Subcutaneous abdominal adipose tissue (tissue), 5 donors: ENCODE measurements at regions not wholly inside any gene's neighbourhood (a gene's known extent, or its start where the extent isn't known, plus 50 kb on each side); places are given as distances from the start of the nearest gene placed in this dataset.

Source experiments
- H3K27ac ChIP-seq: one replicate; pipeline ENCODE4 v1.7.0; 2013; ENCODE audit warnings: low read depth, mild to moderate bottlenecking, inconsistent platforms, low read length, moderate library complexity
- H3K27me3 ChIP-seq, 5 donors: one replicate each; pipeline ENCODE4 v1.7.0; 2013; ENCODE audit warnings: low read length in 5 of 5, inconsistent platforms in 1 of 5; ENCODE audit not compliant: control insufficient read depth in 5 of 5, insufficient read depth in 4 of 5
- H3K36me3 ChIP-seq, 5 donors: one replicate each; pipeline ENCODE4 v1.7.0; 2013; ENCODE audit warnings: low read length in 5 of 5; ENCODE audit not compliant: control insufficient read depth in 5 of 5, insufficient read depth in 5 of 5
- H3K4me1 ChIP-seq, 5 donors: one replicate each; pipeline ENCODE4 v1.7.0; 2013; ENCODE audit warnings: low read length in 5 of 5, mild to moderate bottlenecking in 3 of 5, moderate library complexity in 1 of 5; ENCODE audit not compliant: control insufficient read depth in 5 of 5, insufficient read depth in 5 of 5
- H3K4me3 ChIP-seq, 5 donors: one replicate each; pipeline ENCODE4 v1.7.0; 2013; ENCODE audit warnings: low read length in 5 of 5, low read depth in 1 of 5
- H3K9ac ChIP-seq, 5 donors: one replicate each; pipeline ENCODE4 v1.7.0; 2013; ENCODE audit warnings: low read length in 5 of 5, mild to moderate bottlenecking in 4 of 5, moderate library complexity in 3 of 5
- H3K9me3 ChIP-seq, 5 donors: one replicate each; pipeline ENCODE4 v1.7.0; 2013; ENCODE audit warnings: low read length in 5 of 5; ENCODE audit not compliant: control insufficient read depth in 5 of 5
- donor health status: healthy.
- donor health status: healthy.
- donor health status: healthy.
- donor health status: healthy.
- donor health status: healthy.

DNA sequence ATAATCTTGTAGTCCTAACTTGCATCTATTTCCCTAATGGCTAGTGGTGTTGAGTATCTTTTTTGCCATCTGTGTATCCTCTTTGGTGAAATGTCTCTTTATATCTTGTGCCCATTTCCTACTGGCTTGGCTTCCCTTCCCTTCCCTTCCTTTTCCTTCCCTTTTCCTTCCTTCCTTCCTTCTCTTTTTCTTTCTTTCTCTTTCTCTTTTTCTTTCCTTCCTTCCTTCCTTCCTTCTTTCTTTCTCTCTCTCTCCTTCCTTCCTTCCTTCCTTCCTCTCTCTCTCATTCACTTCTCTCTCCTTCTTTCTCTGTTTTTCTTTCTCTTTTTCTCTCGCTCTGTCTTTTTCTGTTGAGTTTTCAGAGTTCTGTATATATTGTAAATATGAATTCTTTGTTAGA lies 61.5 kb upstream of the SLC4A4 start:
- Histone ChIP-seq H3K9ac (no peak overlapping the region), H3K4me3 (no peak overlapping the region), H3K27me3 (no peaks in the 10 kb centered on the region), H3K4me1 (peaks cover 0 to 9% (median 3%) of the 10 kb centered on the region in 5 donors), H3K36me3 (no peaks in the 10 kb centered on the region), H3K9me3 (no peaks in the 10 kb centered on the region), H3K27ac (no peak overlapping the region)

DNA sequence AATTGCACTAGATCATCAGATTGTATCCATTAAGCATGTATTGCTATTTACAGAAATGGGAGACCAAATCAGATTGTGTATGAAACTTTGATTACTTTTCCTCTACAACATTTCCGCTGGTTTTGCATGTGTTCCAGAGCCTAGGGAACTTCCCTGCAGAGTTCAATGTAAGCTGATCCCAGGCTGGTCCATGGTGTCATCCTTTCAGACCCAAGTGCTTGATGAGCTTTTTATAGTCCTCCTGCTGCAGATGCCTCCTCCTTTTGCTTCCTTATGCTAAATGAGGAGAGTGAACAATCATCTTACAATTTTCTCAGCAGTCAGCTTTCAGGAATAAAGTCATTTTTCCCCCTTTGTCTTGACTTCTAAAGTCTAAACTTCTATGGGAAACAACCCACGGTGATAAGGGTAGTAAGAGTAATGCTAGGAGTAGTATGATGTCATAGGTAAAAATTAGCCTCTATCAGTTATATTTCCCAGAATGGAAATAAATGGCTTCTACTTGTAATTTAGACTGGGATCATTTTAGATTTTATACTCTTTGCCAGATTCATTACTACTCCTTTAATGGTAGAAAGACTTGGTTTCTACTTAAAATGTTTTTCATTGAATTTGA lies 55.1 kb upstream of the SLC4A4 start:
- Histone ChIP-seq H3K36me3 (no peaks in the 10 kb centered on the region), H3K9ac (no peak overlapping the region), H3K9me3 (no peaks in the 10 kb centered on the region), H3K27ac (no peak overlapping the region), H3K27me3 (peaks cover 0 to 3% (median 0%) of the 10 kb centered on the region in 5 donors), H3K4me1 (peaks cover 0 to 1% (median 0%) of the 10 kb centered on the region in 5 donors), H3K4me3 (no peak overlapping the region)

GRCh38 chr4:71287305-71287704 lies 51.5 kb upstream of the SLC4A4 start:
- Histone ChIP-seq H3K27me3 (peaks cover 0 to 3% (median 0%) of the 10 kb centered on the region in 5 donors), H3K9me3 (no peaks in the 10 kb centered on the region), H3K9ac (no peak overlapping the region), H3K4me1 (peaks cover 0 to 21% (median 13%) of the 10 kb centered on the region in 5 donors), H3K36me3 (no peaks in the 10 kb centered on the region), H3K4me3 (no peak overlapping the region), H3K27ac (no peak overlapping the region)

DNA sequence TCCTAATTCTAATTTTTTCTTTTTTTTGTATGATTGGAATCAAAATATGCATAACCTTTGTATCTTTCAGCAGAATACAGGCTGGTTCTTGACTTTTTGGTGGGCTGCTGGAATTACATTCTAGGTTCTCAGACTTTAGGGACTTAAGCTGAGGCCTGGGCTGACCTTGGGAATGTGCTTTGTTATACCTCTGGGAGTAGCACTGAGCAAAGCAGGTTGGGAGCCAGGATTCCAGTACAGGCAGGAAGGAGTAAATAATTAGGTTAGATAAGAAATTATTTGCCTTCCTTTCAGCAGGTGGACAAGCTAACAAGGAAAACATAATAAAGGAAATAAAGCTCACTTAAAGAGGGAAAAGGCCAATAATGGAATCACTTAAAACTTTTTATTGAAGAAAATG lies 49.9 kb upstream of the SLC4A4 start:
- Histone ChIP-seq H3K9me3 (no peaks in the 10 kb centered on the region), H3K27ac (peak overlapping the region; percentile 86), H3K27me3 (peaks cover 0 to 3% (median 0%) of the 10 kb centered on the region in 5 donors)

More for the DNA sequence above, 49.9 kb upstream of the SLC4A4 start:
- H3K9ac ChIP-seq, result no peak overlapping the region
- peaks cover 0 to 21% (median 13%) of the 10 kb centered on the region in 5 donors for H3K4me1 ChIP-seq
- H3K4me3 ChIP-seq, result no peak overlapping the region
- no peaks in the 10 kb centered on the region for H3K36me3 ChIP-seq
